Osteocyte (in vitro differentiated cells): ENCODE measurements at regions not wholly inside any gene's neighbourhood (a gene's known extent, or its start where the extent isn't known, plus 50 kb on each side); places are given as distances from the start of the nearest gene placed in this dataset.

ENCODE experiments used
- DNase-seq: peaks from one replicate; pipeline ENCODE4 v3.0.0; 2021; ENCODE audit warnings: mixed read lengths; ENCODE audit not compliant: unreplicated experiment; ENCODE audit errors: extremely low spot score
- H3K27ac Mint-ChIP-seq: one replicate; pipeline ENCODE4 v1.8.0; 2021; ENCODE audit warnings: mild to moderate bottlenecking, mixed read lengths; ENCODE audit not compliant: unreplicated experiment
- H3K27me3 Mint-ChIP-seq: one replicate; pipeline ENCODE4 v1.8.0; 2021; ENCODE audit warnings: mixed read lengths; ENCODE audit not compliant: unreplicated experiment
- H3K36me3 Mint-ChIP-seq: one replicate; pipeline ENCODE4 v1.8.0; 2021; ENCODE audit warnings: mixed read lengths; ENCODE audit not compliant: unreplicated experiment
- H3K4me1 Mint-ChIP-seq: one replicate; pipeline ENCODE4 v1.8.0; 2021; ENCODE audit warnings: mixed read lengths; ENCODE audit not compliant: unreplicated experiment
- H3K4me3 Mint-ChIP-seq: one replicate; pipeline ENCODE4 v1.8.0; 2021; ENCODE audit warnings: mild to moderate bottlenecking, moderate library complexity, mixed read lengths; ENCODE audit not compliant: unreplicated experiment
- H3K9me3 Mint-ChIP-seq: one replicate; pipeline ENCODE4 v1.8.0; 2021; ENCODE audit warnings: mixed read lengths; ENCODE audit not compliant: unreplicated experiment
- TF ChIP-seq, protein P1 (sequence below): fragments of 200-600 bp; sonication (generic); IDR thresholded peaks from 2 replicates; pipeline ENCODE4 v1.5.0; 2021; ENCODE audit warnings: antibody characterized with exemption, mild to moderate bottlenecking, moderate library complexity

DNA sequence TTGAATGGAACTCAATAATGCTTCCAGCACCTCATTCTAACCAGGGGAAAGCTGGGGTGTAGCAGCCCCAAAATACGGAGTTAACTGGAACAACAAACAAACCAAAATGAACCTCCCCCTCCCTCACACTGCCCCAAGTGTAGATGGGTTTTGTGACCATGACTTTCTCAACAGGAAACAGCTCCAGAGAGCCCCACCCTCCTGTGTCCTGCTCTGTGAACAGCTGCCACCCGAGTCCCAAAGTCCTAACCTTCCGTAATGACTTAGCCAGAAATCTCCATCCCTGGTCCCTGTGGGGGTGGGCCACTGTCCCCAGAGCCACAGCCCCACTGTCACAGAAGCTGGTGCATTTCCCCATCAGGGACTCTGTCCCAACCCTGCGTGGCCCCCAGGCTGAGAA, 155.4 kb downstream of the CRYBB2 start:
- Mint-ChIP-seq H3K27me3 (no peaks in the 10 kb centered on the region), H3K4me3 (no peak overlapping the region)

GRCh38 chr22:25375683-25376082, 156.2 kb downstream of the CRYBB2 start:
- DNase-seq = no peak
- Mint-ChIP-seq H3K27ac (no peak overlapping the region), H3K36me3 (peaks cover 11% of the 10 kb centered on the region), H3K9me3 (no peaks in the 10 kb centered on the region), H3K4me3 (no peak overlapping the region), H3K4me1 (no peaks in the 10 kb centered on the region), H3K27me3 (no peaks in the 10 kb centered on the region)
- TF ChIP-seq, protein P1, sequence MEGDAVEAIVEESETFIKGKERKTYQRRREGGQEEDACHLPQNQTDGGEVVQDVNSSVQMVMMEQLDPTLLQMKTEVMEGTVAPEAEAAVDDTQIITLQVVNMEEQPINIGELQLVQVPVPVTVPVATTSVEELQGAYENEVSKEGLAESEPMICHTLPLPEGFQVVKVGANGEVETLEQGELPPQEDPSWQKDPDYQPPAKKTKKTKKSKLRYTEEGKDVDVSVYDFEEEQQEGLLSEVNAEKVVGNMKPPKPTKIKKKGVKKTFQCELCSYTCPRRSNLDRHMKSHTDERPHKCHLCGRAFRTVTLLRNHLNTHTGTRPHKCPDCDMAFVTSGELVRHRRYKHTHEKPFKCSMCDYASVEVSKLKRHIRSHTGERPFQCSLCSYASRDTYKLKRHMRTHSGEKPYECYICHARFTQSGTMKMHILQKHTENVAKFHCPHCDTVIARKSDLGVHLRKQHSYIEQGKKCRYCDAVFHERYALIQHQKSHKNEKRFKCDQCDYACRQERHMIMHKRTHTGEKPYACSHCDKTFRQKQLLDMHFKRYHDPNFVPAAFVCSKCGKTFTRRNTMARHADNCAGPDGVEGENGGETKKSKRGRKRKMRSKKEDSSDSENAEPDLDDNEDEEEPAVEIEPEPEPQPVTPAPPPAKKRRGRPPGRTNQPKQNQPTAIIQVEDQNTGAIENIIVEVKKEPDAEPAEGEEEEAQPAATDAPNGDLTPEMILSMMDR = no peak

More for the DNA sequence above, 155.4 kb downstream of the CRYBB2 start:
- TF ChIP-seq, protein P1 = no peak
- Mint-ChIP-seq H3K36me3 (peaks cover 11% of the 10 kb centered on the region), H3K4me1 (no peaks in the 10 kb centered on the region), H3K9me3 (no peaks in the 10 kb centered on the region), H3K27ac (no peak overlapping the region)
- DNase-seq = no peak

- H3K27me3 Mint-ChIP-seq = no peaks in the 10 kb centered on the region
- TF ChIP-seq, protein P1 = no peak
- H3K27ac Mint-ChIP-seq = no peak overlapping the region
- H3K4me1 Mint-ChIP-seq = no peaks in the 10 kb centered on the region
- no peak overlapping the region for H3K4me3 Mint-ChIP-seq
- no peaks in the 10 kb centered on the region for H3K9me3 Mint-ChIP-seq
- H3K36me3 Mint-ChIP-seq = peaks cover 12% of the 10 kb centered on the region
- no peak for DNase-seq
Measured at GRCh38 chr22:25377699-25378098, 158.3 kb downstream of the CRYBB2 start.

GRCh38 chr22:25380122-25380747, 160.8 kb downstream of the CRYBB2 start:
- no peaks in the 10 kb centered on the region for H3K4me1 Mint-ChIP-seq
- no peak overlapping the region for H3K27ac Mint-ChIP-seq
- H3K4me3 Mint-ChIP-seq = no peak overlapping the region
- peaks cover 12% of the 10 kb centered on the region for H3K36me3 Mint-ChIP-seq
- H3K27me3 Mint-ChIP-seq = no peaks in the 10 kb centered on the region
- no peaks in the 10 kb centered on the region for H3K9me3 Mint-ChIP-seq
- DNase-seq = no peak
- TF ChIP-seq, protein P1 = no peak

DNA sequence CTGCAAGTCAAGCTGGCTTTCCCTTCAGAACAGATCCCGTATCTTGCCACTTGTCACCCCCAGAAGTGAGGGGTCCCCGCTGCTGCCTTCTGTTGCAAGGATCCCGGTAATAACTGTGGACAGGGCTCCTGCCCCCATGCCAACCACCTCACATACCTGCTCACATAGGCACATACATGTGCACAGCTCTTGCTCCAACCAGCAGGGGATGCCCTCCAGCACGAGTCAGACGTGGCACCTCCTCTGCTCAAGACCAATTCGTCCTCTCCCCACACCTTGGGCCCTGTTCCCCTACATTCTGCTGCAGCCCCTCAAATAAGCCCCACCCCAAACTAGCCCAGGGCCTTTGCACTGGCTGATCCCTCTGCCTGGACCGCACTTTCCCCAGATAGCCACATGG, 163.3 kb downstream of the CRYBB2 start:
- DNase-seq = no peak
- TF ChIP-seq, protein P1 = no peak
- no peaks in the 10 kb centered on the region for H3K9me3 Mint-ChIP-seq
- no peak overlapping the region for H3K4me3 Mint-ChIP-seq
- no peak overlapping the region for H3K27ac Mint-ChIP-seq
- peaks cover 5% of the 10 kb centered on the region for H3K36me3 Mint-ChIP-seq
- H3K27me3 Mint-ChIP-seq = no peaks in the 10 kb centered on the region
- no peaks in the 10 kb centered on the region for H3K4me1 Mint-ChIP-seq
